SU-DHL-6 (cell line): ENCODE measurements at regions not wholly inside any gene's neighbourhood (a gene's known extent, or its start where the extent isn't known, plus 50 kb on each side); places are given as distances from the start of the nearest gene placed in this dataset.

ENCODE experiments used
- EZH2phosphoT487 ChIP-seq: fragments of 200-600 bp; sonication (generic), shearing (Covaris generic); conservative IDR thresholded peaks from 2 replicates; pipeline ENCODE4 v1.6.1; 2018; ENCODE audit warnings: mild to moderate bottlenecking, antibody characterized with exemption, low read length, moderate library complexity, mixed read lengths
- TF ChIP-seq, protein P1 (sequence below): fragments of 200-600 bp; sonication (generic); IDR thresholded peaks from one replicate; pipeline ENCODE4 v1.5.1; 2017; ENCODE audit warnings: antibody characterized with exemption, mild to moderate bottlenecking, low read length, moderate library complexity; ENCODE audit not compliant: insufficient read depth, poor library complexity, severe bottlenecking

DNA sequence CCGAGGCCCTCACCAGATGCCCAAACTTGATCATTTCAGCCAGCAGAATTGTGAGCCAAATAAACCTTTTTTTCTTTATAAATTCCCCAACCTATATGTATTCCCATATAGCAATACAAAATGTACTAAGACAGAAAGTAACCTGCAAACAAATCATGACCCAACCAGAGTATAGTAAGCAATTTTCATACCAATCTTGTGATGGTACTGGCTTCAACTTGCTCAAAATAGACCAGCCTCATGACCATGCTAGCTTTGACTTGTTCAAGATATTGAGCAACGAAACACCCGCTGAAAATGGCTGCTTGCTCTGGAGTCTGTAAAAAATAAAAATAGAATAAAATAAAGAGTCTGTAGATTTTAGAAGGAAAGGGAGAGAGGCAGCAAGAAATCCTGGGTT lies 97.6 kb downstream of the C1D start:
- TF ChIP-seq EZH2phosphoT487, result no peak
- TF ChIP-seq, protein P1, sequence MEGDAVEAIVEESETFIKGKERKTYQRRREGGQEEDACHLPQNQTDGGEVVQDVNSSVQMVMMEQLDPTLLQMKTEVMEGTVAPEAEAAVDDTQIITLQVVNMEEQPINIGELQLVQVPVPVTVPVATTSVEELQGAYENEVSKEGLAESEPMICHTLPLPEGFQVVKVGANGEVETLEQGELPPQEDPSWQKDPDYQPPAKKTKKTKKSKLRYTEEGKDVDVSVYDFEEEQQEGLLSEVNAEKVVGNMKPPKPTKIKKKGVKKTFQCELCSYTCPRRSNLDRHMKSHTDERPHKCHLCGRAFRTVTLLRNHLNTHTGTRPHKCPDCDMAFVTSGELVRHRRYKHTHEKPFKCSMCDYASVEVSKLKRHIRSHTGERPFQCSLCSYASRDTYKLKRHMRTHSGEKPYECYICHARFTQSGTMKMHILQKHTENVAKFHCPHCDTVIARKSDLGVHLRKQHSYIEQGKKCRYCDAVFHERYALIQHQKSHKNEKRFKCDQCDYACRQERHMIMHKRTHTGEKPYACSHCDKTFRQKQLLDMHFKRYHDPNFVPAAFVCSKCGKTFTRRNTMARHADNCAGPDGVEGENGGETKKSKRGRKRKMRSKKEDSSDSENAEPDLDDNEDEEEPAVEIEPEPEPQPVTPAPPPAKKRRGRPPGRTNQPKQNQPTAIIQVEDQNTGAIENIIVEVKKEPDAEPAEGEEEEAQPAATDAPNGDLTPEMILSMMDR, result no peak
